ENCODE measurements at regions not wholly inside any gene's neighbourhood (a gene's known extent, or its start where the extent isn't known, plus 50 kb on each side); places are given as distances from the start of the nearest gene placed in this dataset.

GRCh38 chr5:175098301-175098700 is 345.7 kb downstream of the DRD1 start:
- DNase-seq: no peak

DNA sequence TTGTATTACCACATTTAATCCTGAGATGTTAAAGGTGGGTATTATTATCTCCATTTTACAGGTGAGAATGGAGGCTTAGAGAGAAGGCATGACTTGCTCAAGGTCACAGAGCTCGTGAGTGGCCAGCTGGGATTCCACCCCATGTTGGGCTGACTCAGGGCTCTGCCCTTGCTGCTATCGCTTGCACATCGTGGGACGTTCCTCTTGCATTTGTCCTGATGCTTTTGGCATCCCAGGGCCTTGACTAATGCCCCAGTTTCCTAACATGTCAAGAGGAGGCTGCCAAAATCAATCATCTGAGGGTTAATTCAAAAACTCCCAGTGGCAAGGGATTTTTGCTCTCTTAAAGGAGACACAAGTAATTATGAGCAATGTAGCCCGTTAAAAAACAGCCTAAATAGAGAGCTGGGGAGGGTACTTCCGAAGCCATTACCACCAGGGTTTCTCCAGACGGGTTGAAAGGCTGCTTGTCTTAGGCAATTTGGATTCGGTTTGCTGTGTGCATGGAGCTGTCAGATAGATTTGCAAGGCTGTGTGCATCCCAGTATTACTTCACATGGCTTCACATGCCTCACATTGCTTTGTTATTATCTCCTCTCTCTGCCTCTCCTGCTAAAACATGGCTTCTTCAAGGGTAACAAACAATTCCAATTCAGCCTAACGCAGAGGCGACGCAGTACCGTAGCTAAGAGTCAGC is 347.4 kb downstream of the DRD1 start:
- DNase-seq: no peak

GRCh38 chr5:175094461-175094860 is 349.5 kb downstream of the DRD1 start:
- no peak for DNase-seq

- DNase-seq: no peak
These were observed 351.3 kb downstream of the DRD1 start for GRCh38 chr5:175092691-175093090.

DNA sequence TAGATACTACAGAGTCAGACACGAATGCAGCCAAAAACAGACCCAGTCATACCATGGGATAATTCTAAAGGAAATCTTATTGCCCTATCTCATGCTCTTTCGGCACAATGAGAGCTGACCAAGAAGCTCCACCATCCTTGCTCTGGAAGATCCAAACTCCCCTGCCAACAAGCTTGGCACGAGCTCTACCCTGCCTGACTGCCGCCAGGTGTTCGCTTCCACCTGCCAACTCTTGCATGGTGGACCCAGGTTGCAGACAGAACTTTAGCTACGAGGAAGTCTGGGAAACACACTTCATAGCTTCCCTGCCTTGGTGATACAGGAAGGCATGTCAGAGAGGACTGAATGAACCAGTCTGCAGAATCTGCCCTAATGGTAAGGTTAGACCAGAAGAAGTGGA is 355.0 kb downstream of the DRD1 start:
- no peak for DNase-seq

DNA sequence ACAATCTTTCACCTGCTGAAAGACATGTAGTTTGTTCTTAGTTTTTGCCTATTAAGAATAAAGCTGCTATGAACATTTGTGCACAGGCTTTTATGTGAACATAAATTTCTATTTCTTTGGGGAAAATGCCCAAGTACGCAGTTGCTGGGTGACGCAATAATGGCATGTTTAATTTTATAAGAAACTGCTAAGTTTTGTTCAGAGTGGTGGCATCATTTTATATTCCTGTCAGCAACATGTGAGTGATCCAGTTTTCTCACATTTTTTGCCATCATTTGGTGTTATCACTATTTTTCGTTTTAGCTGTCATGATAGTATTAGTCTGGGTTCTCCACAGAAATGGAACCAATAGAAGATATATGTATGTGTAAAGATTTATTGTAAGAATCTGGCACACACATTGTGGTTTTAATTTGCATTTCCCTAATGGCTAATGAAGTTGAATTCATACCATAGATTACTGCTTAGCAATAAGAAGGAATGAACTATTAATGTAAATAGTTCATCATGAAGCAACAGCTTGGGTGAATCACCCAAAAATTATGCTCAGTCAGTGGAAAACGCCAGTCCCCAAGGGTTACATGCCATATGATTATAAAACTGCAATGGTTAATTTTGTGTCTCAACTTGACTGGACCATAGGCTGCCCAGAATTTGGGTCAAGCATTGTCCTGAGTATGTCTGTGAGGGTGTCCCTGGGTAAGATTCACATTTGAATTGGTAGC is 358.6 kb downstream of the MSX2 start:
- DNase-seq: no peak

DNA sequence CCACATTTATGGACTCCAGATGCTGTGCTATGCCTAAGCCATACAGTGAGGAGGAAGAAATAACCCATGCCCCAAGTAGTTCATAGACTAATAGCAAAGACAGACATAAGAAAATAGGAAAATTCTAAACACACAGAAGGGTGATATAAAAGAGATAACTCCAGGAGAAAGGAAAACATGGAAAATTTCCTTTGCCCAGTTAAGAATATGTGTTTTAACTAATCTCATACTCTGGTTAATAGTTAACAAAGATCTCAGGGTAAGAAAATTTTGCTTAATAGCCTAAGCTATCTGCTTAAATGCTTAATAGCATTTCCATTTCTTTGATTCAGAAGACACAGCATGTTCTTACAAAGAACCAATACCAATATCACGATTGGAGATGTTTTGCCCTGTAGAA is 358.0 kb downstream of the MSX2 start:
- DNase-seq: no peak

- DNase-seq: no peak
These were observed 355.3 kb downstream of the MSX2 start for GRCh38 chr5:175079707-175080106.

DNA sequence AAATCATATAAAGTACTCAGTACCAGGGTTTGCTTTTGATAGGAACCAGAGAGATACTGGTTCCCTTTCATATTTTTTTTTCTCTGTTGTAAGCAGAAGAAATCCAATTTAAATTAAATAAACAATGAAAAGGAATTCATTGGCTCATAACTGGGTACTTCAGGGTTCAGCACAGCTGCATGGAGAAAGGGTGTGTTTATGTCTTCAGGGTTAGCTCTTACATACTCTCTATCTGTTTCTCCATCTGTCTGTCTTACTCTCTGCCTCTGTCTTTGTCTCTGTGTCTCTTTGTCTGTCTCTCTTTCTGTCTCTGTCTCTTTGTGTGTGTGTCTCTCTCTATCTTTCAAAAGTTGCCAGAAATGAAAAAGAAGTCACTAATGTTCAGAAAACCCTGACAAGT is 345.9 kb downstream of the MSX2 start:
- DNase-seq: no peak

DNA sequence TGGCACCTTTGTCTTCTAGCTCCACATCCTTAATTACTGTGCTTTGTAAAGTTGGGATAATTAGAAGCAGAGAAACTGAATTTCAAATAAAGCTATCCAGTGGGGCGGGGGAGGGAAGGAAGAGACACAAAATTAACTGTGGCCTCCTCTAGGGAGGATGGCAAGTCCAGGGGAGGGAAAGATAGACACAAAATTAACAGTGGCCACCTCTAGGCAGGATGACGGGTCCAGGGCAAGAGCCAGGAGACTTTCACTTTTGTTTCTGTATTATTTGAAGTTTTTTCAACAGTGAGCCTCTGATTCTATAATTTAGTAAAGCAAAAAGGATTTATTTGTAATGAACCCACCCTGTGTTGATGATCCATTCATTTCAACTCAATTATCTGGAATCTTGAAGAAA is 335.9 kb downstream of the MSX2 start:
- DNase-seq: no peak

DNA sequence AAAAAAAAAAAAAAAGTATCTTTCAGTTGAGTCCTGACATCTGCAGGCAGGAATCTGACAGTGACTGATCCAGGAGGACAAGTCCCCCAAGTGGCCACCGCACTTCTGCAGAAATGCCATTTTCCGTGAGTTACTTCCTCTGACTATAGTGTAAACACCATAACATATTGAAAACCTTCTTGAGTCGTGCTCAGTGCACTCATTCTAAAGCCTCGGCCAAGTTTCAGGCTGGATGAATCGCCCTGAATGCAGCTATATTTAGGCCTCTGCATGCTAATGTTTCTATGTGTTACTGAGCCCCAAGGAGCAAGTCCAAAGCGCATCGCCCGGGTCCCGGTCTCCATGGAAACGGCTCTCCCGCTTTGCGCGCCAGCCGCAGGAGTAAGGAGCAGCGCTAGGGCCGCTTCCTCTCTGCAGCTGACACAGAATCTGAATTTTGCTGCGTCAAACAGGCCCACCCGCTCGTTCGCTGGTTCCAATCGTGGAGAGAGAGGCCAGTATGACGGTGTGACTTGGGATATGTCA is 335.4 kb downstream of the MSX2 start:
- no peak for DNase-seq

GRCh38 chr5:175056831-175057230 is 332.4 kb downstream of the MSX2 start:
- no peak for DNase-seq

DNA sequence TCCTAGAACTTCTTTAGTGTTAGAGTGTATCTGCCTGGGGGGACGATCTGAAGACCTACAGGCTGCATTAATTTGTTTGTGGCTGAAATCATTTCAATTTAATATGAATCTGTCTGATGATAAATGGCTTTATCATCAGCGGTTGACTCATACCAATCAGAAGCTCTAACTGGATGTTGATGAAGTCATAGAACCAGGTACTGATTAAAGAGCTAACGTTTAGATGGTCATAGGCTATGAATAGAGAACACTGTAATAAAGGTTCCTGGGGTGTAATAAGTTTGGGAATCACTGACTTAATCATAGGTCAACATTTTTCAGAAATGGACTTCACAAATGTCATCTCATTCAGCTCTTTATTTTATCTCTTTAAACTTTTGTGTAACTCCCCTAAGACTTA is 329.9 kb downstream of the MSX2 start:
- DNase-seq: no peak

DNA sequence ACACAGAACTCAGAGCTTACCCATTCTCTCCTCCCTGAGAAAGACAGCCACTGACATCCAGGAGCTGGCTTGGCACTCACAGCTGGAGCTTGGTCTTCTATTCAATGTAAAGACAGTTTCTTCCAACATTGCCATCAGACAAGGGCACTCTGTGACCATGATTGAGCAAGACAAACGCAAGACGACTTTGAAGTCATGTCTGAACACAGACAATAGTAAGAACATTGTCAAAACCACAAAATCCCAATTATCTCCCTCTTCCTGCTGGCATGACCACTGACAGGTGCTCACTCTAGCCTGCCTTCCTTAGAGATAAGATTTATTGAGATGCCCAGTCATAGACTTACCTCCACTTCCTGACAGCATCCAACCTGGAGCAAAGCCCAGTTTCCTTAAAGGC is 328.0 kb downstream of the MSX2 start:
- no peak for DNase-seq

DNA sequence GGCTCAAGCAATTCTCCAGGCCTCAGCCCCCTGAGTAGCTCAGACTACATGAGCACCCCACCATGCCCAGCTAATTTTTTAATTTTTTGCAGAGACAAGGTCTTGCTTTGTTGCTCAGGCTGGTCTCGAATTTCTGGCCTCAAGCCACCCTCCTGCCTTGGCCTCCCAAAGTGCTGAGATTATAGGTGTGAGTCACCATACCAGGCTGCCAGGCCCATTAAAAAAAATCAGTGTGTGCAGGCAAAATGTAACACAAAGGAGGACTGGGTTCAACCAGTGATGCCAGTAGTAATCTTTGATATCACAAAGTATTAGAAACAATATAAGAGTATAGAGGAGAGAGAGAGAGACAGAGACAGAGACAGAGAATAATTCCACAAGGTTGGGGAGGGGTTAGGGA is 322.7 kb downstream of the MSX2 start:
- no peak for DNase-seq

GRCh38 chr5:175045820-175046219 is 321.4 kb downstream of the MSX2 start:
- DNase-seq: no peak

DNA sequence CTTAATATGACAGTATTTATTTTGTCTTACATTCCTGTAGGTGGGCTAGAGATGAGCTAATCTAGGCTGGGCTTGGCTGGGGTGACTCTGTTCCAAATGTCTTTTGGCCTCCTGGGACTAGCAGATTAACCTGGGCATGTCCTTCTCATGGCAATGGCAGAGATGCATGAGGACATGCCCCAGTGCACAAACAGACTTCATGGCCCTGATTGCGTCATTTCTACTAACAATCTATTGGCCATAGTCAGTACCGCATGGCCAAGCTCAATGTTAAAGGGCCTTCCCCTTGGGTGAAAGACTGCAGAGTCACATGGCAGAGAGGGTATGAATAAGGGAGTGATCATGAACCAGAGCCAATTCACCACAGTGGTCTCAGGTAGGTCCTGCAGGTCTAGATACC is 313.4 kb downstream of the MSX2 start:
- no peak for DNase-seq

DNA sequence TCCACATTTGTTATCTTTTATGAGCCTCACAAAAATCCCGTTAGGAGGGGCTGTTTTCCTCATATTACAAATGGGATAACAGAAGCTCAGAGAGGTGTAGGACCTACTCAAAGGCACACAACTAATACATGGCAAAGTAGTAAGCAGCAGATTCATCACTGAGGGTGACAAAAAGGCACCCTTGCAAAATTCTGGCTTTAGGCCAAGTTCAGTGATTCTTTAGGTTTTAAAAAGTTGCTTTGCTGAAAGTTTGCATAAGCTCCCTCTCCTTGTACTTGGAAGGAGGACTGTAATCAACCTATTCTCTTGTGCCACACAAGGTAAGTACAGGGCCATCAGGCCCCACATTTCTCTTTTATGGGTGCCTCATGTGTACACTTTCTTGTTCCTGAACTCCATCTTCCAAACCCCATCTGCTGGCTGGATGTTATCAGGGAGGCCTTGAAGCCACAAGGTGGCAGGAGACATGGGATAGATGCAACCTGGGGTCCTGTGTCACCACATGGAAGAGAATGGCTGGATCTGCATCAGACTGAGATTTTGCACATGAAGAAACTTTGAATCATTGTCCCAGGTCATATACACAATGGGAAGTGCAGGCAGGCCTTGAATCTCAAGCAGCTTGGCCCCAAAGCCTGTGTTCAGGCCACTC is 311.6 kb downstream of the MSX2 start:
- DNase-seq: no peak

DNA sequence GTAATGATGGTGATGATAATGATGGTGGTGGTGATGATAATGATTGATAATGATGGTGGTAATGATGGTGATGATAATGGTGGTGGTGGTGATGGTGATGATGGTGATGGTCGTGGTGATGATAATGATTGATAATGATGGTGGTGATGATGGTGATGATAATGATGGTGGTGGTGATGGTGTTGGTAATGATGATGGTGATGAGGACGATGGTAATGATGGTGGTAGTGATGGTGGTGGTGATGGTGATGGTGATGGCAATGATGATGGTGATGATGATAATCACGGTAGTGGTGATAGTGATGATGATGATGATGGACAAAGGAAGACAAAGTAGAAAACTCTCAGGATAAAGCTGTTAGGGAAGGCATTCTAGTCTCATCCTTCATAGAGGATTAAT is 310.5 kb downstream of the MSX2 start:
- DNase-seq: no peak

DNA sequence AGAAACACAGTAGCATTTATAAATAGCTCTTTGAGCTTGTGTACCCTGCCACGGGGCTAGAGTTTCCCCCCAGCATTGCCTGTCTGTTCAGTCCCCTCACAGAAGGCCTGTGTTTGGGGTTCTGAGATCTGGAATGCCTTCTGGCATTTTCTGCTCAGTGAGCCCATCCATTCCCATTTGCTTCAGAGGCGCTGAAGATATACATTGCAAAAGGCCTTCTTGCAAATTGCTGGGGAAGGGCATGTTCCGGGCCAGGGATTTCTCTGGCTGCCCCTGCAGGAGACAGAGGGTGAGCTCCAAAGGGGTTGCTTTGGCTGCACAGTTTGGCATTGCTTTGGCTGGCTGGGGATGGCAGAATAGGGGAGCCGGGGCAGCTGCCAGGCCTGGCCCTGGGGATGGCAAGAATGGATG is 308.4 kb downstream of the MSX2 start:
- no peak for DNase-seq

DNA sequence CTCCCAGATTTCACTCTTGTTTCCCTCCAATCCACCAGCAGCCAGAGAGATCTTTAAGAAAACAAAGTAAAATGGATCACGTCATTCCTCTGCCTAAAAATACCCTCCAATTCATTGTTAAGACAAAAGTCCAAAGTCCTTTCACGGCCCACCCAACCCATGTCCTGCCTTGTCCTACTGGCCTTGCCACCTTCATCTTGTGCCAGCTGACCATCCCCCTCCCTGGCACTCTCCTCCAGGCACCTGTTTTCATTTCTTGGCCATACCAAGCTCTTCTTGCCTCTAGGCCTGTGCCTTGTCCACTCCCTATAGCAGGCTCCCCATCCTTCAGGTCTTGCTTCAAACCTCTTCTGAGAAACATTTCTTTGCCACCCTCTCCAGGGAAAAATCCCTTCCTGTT is 307.6 kb downstream of the MSX2 start:
- no peak for DNase-seq

DNA sequence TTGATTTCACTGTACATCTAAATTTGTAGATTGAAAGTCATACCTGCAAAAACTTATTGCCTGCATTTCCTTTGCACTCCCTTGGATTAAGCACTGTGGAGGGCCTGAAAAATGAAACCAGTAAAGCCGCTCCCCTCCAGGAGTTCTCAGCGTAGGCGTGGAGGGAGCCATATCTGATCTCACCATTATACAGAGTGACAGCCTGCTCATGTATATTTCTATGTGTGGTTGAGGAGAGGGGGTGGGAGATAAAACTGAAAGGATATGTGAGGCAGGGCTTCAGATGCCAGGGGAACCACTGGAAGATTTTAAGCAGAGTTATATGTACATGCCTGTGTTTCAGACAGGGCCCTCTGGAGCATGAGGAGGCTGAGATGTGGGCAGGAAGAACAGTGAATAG is 303.0 kb downstream of the MSX2 start:
- no peak for DNase-seq

GRCh38 chr5:175025077-175025476 is 300.7 kb downstream of the MSX2 start:
- no peak for DNase-seq
